Astrocyte of the cerebellum (primary cell): ENCODE measurements at regions not wholly inside any gene's neighbourhood (a gene's known extent, or its start where the extent isn't known, plus 50 kb on each side); places are given as distances from the start of the nearest gene placed in this dataset.

Experiments used
- DNase-seq: peaks from one replicate; pipeline ENCODE4 v3.0.0-alpha.2; 2011; ENCODE audit warnings: low read depth
- H3K4me3 ChIP-seq: 2 replicates; pipeline ENCODE4 v1.5.1; 2011; ENCODE audit warnings: mild to moderate bottlenecking, low read depth, low read length, moderate library complexity
- CTCF ChIP-seq: IDR thresholded peaks from 2 replicates; pipeline ENCODE4 v1.5.1; 2012; ENCODE audit warnings: low read length, low read depth, moderate library complexity, mild to moderate bottlenecking; ENCODE audit errors: missing control alignments
- in situ Hi-C: cut with HindIII; loops from 2 replicates; pipeline ENCODE4 v1.10.0; 2017; ENCODE audit warnings: low sequenced_read_pairs

DNA sequence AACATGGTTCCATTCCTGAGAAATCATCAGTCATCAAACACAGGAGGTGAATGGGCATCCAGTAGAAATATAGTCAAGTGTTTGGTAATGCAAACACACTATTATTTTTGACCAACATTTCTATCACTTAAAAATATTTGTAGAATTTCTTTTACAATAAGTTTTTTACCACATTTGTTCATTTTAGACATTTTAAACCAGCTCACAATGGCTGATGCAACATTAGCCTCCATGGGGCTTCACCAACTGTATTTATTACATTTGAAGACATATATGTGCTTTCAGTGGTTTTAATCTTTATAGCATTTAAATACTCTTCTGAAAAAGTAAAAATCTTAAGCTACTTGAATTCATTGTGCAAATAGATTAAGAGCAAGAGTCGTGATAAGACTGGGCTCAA is 1201.4 kb upstream of the TMEM132C start:
- H3K4me3 ChIP-seq, result no peak overlapping the region
- TF ChIP-seq CTCF, result no peak
- no peak for DNase-seq
- in situ Hi-C loops, result no loop called here

- in situ Hi-C loops, result no loop called here
- no peak for TF ChIP-seq CTCF
- no peak for DNase-seq
These were observed 1196.3 kb upstream of the TMEM132C start for GRCh38 chr12:127070515-127071157.

GRCh38 chr12:127074161-127074560 is 1192.8 kb upstream of the TMEM132C start:
- in situ Hi-C loops, result no loop called here
- TF ChIP-seq CTCF, result no peak
- no peak for DNase-seq
- no peak overlapping the region for H3K4me3 ChIP-seq

More at GRCh38 chr12:127070515-127071157, 1196.3 kb upstream of the TMEM132C start:
- H3K4me3 ChIP-seq, result no peak overlapping the region

DNA sequence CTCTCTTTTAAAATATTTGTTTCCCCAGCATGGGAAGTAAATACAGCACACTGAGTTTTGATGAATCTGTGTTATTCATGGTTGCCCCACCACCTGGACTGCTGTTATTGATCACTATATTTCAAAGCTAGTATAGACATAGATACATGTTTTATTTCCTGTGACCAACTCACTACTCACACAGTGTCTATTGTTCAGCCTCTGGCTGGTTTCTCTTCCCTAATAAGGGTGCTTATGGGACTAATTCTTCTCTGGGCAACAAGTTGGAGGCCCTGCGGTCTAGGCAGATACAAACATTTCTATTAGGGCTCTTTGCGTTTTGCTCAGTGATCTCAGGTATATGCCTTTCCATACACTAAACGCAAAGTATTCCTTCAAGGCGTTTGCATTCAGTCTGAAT is 1191.0 kb upstream of the TMEM132C start:
- no peak overlapping the region for H3K4me3 ChIP-seq
- no peak for TF ChIP-seq CTCF
- no peak for DNase-seq
- in situ Hi-C loops, result no loop called here

DNA sequence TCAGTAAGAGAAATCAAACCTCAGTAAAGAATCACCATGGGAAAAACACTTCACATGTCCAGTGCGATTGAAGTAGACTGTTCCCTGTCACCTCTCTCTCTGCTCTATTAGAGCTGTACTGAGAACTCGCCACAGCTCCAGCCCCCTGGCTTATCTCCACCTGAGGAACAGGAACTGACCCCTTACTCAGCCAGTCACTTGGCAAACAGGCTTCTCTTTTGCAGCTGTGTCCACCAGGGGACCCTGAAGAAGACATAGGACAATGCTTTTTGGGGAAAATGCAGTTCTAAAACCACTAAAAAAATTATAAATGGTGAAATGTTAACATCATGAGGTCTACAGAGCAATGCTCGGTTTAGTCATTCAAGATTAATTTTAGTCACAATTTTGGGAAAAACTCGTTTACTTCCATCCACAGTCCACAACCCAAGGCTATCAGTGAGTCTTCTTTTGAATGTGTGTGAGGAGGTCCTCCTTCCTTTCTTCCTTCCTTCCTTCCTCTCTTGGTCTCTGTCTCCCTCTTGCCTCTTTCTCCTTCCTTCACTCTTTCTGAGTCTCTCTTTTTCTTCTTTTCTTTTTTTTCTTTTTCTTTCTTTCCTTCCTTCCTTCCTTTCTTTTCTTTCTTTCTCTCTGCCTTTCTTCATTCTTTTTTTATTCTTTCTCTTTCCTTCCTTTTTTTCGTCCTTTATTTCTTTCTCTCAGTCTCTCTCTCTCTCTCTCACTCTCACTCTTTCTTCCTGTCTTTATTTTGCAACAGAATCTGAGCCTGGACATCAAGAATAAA is 1189.5 kb upstream of the TMEM132C start:
- in situ Hi-C loops, result no loop called here
- H3K4me3 ChIP-seq, result no peak overlapping the region
- no peak for TF ChIP-seq CTCF
- DNase-seq, result no peak

GRCh38 chr12:127078577-127079350 is 1188.2 kb upstream of the TMEM132C start:
- H3K4me3 ChIP-seq, result no peak overlapping the region
- in situ Hi-C loops, result no loop called here
- DNase-seq, result no peak
- TF ChIP-seq CTCF, result no peak
